ENCODE measurements at regions not wholly inside any gene's neighbourhood (a gene's known extent, or its start where the extent isn't known, plus 50 kb on each side); places are given as distances from the start of the nearest gene placed in this dataset.

DNA sequence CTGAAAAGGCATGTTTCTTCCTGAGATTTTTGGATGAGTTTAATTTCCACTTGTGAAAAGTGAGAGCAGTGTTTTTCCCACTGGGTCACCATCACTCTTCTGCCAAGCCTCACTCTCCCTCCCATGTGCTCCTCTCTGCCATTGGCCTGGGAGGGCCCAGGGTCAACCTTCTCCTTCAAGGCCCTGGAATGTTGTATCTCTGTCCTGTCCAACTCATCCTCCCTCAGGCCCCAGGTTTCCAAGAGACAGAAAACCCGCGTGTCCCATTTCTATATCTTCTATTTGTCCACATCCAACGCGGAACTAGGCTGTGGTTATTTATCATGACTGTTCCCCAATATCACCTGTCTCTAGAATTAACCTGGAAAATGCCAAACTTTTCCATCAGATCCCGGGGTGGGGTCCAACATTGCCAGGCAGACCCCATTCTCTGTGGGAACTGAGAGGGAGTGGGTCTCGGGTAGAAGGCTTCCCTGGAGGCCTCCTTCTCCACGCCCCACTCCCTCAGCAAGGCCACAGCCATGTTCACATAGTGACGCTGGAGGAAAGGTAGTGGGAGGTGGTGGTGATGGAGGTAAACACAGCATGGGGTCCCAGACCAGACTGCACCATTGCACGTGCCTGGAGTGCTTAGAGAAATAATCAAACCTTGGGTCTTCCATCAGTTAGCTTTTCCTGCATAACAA, 173.5 kb downstream of the SCP2D1 start:
- no peak for DNase-seq (ENCODE audit: insufficient read length, low spot score, missing footprints)
- TF ChIP-seq, protein P1, sequence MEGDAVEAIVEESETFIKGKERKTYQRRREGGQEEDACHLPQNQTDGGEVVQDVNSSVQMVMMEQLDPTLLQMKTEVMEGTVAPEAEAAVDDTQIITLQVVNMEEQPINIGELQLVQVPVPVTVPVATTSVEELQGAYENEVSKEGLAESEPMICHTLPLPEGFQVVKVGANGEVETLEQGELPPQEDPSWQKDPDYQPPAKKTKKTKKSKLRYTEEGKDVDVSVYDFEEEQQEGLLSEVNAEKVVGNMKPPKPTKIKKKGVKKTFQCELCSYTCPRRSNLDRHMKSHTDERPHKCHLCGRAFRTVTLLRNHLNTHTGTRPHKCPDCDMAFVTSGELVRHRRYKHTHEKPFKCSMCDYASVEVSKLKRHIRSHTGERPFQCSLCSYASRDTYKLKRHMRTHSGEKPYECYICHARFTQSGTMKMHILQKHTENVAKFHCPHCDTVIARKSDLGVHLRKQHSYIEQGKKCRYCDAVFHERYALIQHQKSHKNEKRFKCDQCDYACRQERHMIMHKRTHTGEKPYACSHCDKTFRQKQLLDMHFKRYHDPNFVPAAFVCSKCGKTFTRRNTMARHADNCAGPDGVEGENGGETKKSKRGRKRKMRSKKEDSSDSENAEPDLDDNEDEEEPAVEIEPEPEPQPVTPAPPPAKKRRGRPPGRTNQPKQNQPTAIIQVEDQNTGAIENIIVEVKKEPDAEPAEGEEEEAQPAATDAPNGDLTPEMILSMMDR (IDR thresholded peaks at IDR 0.05; ENCODE audit: extremely low read depth, low read depth, low read length): no peak
- no peaks in the 10 kb centered on the region for H4K20me1 ChIP-seq (ENCODE audit: insufficient read depth, low read length)
- no peak overlapping the region for H3K27ac ChIP-seq (ENCODE audit: low read depth, low read length)
- no peaks in the 10 kb centered on the region for H3K27me3 ChIP-seq (ENCODE audit: insufficient read depth, low read length)
- H3K9me3 ChIP-seq (ENCODE audit: low read depth, low read length): no peaks in the 10 kb centered on the region
- no peaks in the 10 kb centered on the region for H3K79me2 ChIP-seq (ENCODE audit: insufficient read depth, low read length)
- no peaks in the 10 kb centered on the region for H3K4me1 ChIP-seq (ENCODE audit: insufficient read depth, low read length)
- no peak overlapping the region for H2AFZ ChIP-seq (ENCODE audit: low read length)
- H3K4me3 ChIP-seq (ENCODE audit: insufficient read depth, low read length): no peak overlapping the region
- no peaks in the 10 kb centered on the region for H3K36me3 ChIP-seq (ENCODE audit: insufficient read depth, low read length)
- no peak overlapping the region for H3K4me2 ChIP-seq (ENCODE audit: insufficient read depth, low read length)

DNA sequence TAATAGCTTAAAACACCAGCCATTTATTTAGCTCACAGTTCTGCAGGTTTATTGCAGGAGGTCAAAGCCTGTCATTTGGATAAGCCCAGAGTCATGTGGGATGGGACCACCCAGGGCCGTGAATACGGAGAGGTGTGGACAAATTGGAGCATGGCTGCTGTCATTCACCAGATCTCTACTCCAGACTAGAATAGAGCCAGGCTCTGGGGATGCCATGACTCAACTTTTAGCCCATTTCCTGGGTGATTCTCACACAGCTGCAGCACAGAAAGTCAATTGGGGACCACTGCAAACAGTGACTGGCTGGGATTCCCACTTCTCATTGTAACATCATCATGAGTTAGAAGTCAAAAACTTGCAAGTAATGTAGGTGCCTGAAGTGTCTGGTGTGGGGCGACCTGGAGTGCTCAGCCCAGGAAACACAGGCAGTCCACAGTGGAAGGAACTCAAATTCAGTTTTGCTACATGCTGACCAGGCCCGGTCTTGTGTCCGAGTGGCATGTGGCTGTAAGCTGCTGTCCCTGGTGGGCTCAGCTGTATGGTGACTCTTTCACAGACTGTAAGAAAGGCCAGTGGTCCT, 174.3 kb downstream of the SCP2D1 start:
- H3K27me3 ChIP-seq (ENCODE audit: insufficient read depth, low read length): no peaks in the 10 kb centered on the region
- H3K4me3 ChIP-seq (ENCODE audit: insufficient read depth, low read length): no peak overlapping the region
- no peak for DNase-seq (ENCODE audit: insufficient read length, low spot score, missing footprints)
- H3K27ac ChIP-seq (ENCODE audit: low read depth, low read length): no peak overlapping the region
- no peaks in the 10 kb centered on the region for H3K36me3 ChIP-seq (ENCODE audit: insufficient read depth, low read length)
- TF ChIP-seq, protein P1 (IDR thresholded peaks at IDR 0.05; ENCODE audit: extremely low read depth, low read depth, low read length): no peak
- H4K20me1 ChIP-seq (ENCODE audit: insufficient read depth, low read length): no peaks in the 10 kb centered on the region
- H2AFZ ChIP-seq (ENCODE audit: low read length): no peak overlapping the region
- no peak overlapping the region for H3K4me2 ChIP-seq (ENCODE audit: insufficient read depth, low read length)
- H3K4me1 ChIP-seq (ENCODE audit: insufficient read depth, low read length): no peaks in the 10 kb centered on the region
- H3K79me2 ChIP-seq (ENCODE audit: insufficient read depth, low read length): no peaks in the 10 kb centered on the region
- no peaks in the 10 kb centered on the region for H3K9me3 ChIP-seq (ENCODE audit: low read depth, low read length)

DNA sequence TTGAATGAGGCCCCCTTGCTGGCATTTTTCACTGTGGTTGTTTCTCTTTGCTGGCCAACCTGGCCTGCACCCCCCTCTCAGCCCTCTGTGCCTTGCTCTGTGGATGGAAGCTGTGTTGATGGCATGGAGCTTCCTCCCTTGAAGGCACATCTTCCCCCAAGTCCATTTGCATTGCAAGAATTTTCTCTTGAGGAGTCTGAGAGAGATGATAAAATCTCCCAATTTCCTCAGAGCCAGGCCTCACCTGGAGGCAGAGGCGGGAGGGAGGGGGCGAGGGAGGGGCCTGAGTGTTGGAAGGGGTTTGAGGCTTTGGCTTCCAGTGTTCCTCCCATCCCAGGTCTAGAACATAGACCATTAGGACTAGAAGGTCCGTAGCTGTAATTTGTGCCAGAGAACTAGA, 175.1 kb downstream of the SCP2D1 start:
- TF ChIP-seq, protein P1 (IDR thresholded peaks at IDR 0.05; ENCODE audit: extremely low read depth, low read depth, low read length): no peak
- no peaks in the 10 kb centered on the region for H3K36me3 ChIP-seq (ENCODE audit: insufficient read depth, low read length)
- H3K4me3 ChIP-seq (ENCODE audit: insufficient read depth, low read length): no peak overlapping the region
- no peak overlapping the region for H3K4me2 ChIP-seq (ENCODE audit: insufficient read depth, low read length)
- no peaks in the 10 kb centered on the region for H3K4me1 ChIP-seq (ENCODE audit: insufficient read depth, low read length)
- H3K27ac ChIP-seq (ENCODE audit: low read depth, low read length): no peak overlapping the region
- H3K9me3 ChIP-seq (ENCODE audit: low read depth, low read length): no peaks in the 10 kb centered on the region
- no peaks in the 10 kb centered on the region for H4K20me1 ChIP-seq (ENCODE audit: insufficient read depth, low read length)
- H3K79me2 ChIP-seq (ENCODE audit: insufficient read depth, low read length): no peaks in the 10 kb centered on the region
- H2AFZ ChIP-seq (ENCODE audit: low read length): no peak overlapping the region
- no peaks in the 10 kb centered on the region for H3K27me3 ChIP-seq (ENCODE audit: insufficient read depth, low read length)
- DNase-seq (ENCODE audit: insufficient read length, low spot score, missing footprints): no peak

DNA sequence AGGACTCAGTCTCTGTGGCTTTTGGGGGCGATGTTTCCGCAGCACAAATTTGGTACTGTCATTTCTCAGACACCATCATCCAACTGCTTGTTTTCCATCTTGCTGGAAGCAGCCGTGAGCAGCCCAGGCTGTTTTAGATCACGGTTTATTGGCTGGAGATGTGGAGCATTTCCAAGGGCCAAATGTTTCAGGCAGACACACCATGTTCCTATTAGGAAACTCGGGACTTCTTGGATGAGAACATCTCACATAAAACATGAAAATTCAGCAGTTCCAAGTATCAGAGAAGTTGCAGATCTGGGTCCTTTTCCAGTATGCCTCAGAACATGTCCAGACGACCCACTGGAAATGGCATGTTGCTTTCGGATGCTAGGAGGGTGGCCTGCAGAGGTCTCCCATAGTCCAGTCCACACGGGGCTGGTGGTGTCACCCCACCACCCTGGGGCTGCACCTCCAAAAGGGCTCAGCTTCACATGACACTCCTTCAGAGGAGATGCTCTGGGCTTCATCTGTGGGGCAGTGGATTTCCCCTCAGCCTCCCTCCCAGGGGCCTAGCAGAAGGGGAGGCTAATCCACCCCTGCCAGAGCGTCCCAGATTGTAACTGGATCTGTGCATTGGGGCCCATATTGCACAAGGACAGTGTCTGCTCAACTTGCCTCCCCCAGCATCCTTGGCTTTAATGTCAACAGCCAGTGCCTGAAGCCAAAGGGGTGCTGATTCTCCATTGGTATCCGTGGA, 176.3 kb downstream of the SCP2D1 start:
- H3K9me3 ChIP-seq (ENCODE audit: low read depth, low read length): no peaks in the 10 kb centered on the region
- no peak overlapping the region for H3K4me2 ChIP-seq (ENCODE audit: insufficient read depth, low read length)
- no peak for DNase-seq (ENCODE audit: insufficient read length, low spot score, missing footprints)
- no peak overlapping the region for H3K4me3 ChIP-seq (ENCODE audit: insufficient read depth, low read length)
- H3K4me1 ChIP-seq (ENCODE audit: insufficient read depth, low read length): no peaks in the 10 kb centered on the region
- H4K20me1 ChIP-seq (ENCODE audit: insufficient read depth, low read length): no peaks in the 10 kb centered on the region
- no peak overlapping the region for H2AFZ ChIP-seq (ENCODE audit: low read length)
- no peaks in the 10 kb centered on the region for H3K27me3 ChIP-seq (ENCODE audit: insufficient read depth, low read length)
- H3K36me3 ChIP-seq (ENCODE audit: insufficient read depth, low read length): no peaks in the 10 kb centered on the region
- no peaks in the 10 kb centered on the region for H3K79me2 ChIP-seq (ENCODE audit: insufficient read depth, low read length)
- no peak overlapping the region for H3K27ac ChIP-seq (ENCODE audit: low read depth, low read length)
- TF ChIP-seq, protein P1 (IDR thresholded peaks at IDR 0.05; ENCODE audit: extremely low read depth, low read depth, low read length): no peak
